HUES48 (cell line): ENCODE measurements at regions not wholly inside any gene's neighbourhood (a gene's known extent, or its start where the extent isn't known, plus 50 kb on each side); places are given as distances from the start of the nearest gene placed in this dataset.
"Not testable (repeated sequence)": the region's sequence is repeated elsewhere in the genome, so short reads cannot be mapped to it uniquely, and the experiment has no call there.

Source experiments
- H3K27ac ChIP-seq: one replicate; pipeline ENCODE4 v1.7.0; 2013; ENCODE audit warnings: low read depth, low read length, inconsistent platforms
- H3K27me3 ChIP-seq: 2 replicates; pipeline ENCODE4 v1.6.1; 2013; ENCODE audit warnings: mild to moderate bottlenecking, low read length; ENCODE audit not compliant: control insufficient read depth, insufficient read depth
- H3K36me3 ChIP-seq: 2 replicates; pipeline ENCODE4 v1.6.1; 2013; ENCODE audit warnings: low read length; ENCODE audit not compliant: control insufficient read depth, insufficient read depth
- H3K4me1 ChIP-seq: 2 replicates; pipeline ENCODE4 v1.6.1; 2013; ENCODE audit warnings: mild to moderate bottlenecking, low read length; ENCODE audit not compliant: control insufficient read depth, insufficient read depth
- H3K4me3 ChIP-seq: 2 replicates; pipeline ENCODE4 v1.5.1; 2013; ENCODE audit warnings: mild to moderate bottlenecking, low read depth, low read length
- H3K9ac ChIP-seq: 2 replicates; pipeline ENCODE4 v1.6.1; 2013; ENCODE audit warnings: mild to moderate bottlenecking, low read depth, low read length, moderate library complexity
- H3K9me3 ChIP-seq: 2 replicates; pipeline ENCODE4 v1.6.1; 2013; ENCODE audit warnings: low read length; ENCODE audit not compliant: control insufficient read depth, insufficient read depth

DNA sequence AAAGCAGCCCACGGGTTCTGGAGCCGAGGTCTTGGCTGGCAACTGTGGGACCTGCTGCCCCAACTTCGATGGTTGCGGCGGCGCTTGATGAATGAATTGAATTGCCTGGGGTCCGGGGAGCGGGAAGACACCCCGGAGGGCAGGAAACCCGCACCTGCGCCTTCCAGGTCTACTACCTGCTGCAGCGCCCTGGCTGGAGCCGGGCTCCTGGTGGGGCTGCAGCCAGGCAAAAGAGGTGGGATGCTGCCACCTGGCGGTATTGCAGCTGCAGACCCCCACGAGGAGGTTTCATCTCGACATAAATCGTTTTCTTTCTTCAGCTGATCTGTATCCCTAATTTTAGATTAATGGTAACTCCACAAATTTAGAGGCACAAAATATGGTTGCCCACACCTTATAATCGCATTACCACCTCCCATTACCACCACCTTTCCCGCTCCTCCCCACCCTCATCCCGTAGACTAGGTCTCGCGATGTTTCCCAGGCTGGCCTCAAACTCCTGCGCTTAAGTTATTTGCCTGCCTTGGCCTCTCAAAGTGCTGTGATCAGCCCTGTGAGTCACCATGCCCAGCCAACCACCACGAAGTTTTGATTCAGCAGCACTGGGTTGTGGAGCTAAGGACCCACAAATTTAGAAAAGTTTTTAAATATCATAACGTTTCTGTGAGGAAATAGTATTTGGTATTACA, 1492.4 kb upstream of the DEFB115 start:
- not testable (repeated sequence) for H3K4me1 ChIP-seq, H3K27me3 ChIP-seq, H3K27ac ChIP-seq, H3K4me3 ChIP-seq, H3K36me3 ChIP-seq, H3K9ac ChIP-seq
- peaks cover 56% of the 10 kb centered on the region for H3K9me3 ChIP-seq

DNA sequence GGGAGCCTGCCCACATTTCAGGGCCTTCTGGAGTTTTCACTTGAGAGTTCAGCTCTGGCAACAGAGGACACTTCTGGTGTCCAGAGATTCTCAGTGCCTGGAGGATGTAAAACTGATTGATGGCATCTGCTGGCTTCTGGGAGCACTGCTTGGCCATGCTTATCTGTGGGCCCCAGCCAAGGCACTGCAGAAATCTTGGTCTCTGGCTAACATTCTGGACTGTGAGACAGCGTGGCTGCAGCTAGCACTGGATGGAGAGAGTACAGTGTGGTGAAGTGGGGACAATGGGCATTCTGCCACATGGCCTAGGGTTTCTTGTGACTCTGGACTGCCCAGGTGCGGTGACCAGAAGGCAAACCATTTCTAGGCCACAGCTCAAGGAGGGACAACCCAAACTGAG, 1479.4 kb upstream of the DEFB115 start:
- H3K9ac ChIP-seq, H3K4me1 ChIP-seq, H3K27me3 ChIP-seq, H3K27ac ChIP-seq, H3K4me3 ChIP-seq, H3K36me3 ChIP-seq: not testable (repeated sequence)
- H3K9me3 ChIP-seq, result peaks cover 63% of the 10 kb centered on the region

DNA sequence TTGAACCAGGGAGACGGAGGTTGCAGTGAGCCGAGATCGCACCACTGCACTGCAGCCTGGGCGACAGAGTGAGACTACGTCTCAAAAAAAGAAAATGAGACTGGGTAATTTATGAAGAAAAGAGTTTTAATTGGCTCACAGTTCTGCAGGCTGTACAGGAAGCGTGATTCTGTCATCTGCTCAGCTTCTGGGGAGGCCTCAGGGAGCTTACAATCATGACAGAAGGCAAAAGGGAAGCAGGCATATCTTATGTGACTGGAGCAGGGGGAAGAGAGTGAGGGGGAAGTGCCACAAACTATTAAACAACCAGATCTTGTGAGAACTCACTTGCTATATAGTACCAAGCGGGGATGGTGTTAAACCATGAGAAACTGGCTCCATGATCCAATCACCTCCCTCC, 1476.2 kb upstream of the DEFB115 start:
- H3K4me1 ChIP-seq, H3K4me3 ChIP-seq, H3K27me3 ChIP-seq, H3K27ac ChIP-seq, H3K36me3 ChIP-seq, H3K9ac ChIP-seq: not testable (repeated sequence)
- peaks cover 61% of the 10 kb centered on the region for H3K9me3 ChIP-seq

DNA sequence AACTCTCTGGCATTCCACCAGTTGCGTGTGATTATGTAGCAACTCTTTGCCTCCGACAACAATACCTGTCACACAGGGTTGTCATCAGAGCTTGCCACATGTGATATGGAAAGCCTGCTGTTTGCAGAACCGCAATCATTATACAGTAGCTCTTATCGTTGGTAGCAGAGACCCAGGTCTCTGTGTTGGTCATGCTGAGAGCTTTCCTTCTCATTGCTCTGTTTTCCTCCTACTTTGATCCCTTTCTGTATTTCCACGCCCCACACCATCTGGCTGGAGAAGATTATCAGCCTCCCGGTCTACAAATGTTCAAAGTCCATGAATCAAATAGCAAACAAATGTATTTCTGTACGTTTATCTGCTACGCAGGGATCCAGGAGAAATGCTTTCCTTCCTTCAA, 1475.6 kb upstream of the DEFB115 start:
- peaks cover 66% of the 10 kb centered on the region for H3K9me3 ChIP-seq

DNA sequence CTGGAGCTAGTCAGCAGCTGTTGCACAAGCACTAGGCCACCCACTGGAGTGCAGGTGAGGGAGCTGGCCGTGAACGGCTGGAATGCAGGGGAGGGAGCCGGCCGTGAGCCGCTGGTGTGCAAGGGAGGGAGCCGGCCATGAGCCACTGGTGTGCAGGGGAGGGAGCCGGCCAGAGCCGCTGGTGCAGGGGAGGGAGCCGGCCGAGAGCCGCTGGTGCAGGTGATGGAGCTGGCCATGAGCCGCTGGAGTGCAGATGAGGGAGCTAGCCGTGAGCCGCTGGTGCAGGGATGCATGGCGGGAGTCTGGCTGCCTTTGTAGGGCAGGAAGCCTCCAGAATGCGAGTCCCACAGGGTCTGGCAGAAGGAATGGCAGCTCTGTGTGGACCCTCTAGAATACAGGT, 1470.0 kb upstream of the DEFB115 start:
- peaks cover 67% of the 10 kb centered on the region for H3K9me3 ChIP-seq
- not testable (repeated sequence) for H3K27ac ChIP-seq

More for the DNA sequence above, 1475.6 kb upstream of the DEFB115 start:
- not testable (repeated sequence) for H3K27ac ChIP-seq, H3K36me3 ChIP-seq, H3K4me1 ChIP-seq, H3K9ac ChIP-seq, H3K27me3 ChIP-seq, H3K4me3 ChIP-seq

DNA sequence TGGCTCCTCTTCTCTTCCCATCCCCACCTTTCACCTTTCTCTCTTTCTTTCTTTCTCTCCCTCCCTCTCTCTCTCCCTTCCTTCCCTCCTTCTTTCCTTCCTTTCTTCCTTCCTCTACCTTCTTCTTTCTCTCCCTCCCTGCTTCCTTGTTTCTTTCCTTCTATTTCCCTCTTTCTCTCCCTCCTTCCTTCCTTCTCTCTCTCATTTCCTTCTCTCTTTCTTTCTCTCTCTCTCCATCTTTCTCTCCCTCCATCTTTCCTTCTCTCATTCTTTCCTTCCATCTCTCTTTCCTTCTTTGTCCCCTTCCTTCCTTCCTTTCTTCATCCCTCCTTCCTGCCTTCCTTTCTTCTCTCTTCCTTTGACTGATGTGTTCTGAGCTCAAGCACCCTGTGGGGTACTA, 1467.0 kb upstream of the DEFB115 start:
- Histone ChIP-seq H3K27me3 (no peaks in the 10 kb centered on the region), H3K4me1 (no peaks in the 10 kb centered on the region), H3K4me3 (no peak overlapping the region), H3K9ac (no peak overlapping the region), H3K9me3 (peaks cover 57% of the 10 kb centered on the region), H3K27ac (no peak overlapping the region), H3K36me3 (no peaks in the 10 kb centered on the region)

More for the DNA sequence above, 1470.0 kb upstream of the DEFB115 start:
- not testable (repeated sequence) for H3K9ac ChIP-seq, H3K4me1 ChIP-seq, H3K27me3 ChIP-seq, H3K36me3 ChIP-seq, H3K4me3 ChIP-seq

DNA sequence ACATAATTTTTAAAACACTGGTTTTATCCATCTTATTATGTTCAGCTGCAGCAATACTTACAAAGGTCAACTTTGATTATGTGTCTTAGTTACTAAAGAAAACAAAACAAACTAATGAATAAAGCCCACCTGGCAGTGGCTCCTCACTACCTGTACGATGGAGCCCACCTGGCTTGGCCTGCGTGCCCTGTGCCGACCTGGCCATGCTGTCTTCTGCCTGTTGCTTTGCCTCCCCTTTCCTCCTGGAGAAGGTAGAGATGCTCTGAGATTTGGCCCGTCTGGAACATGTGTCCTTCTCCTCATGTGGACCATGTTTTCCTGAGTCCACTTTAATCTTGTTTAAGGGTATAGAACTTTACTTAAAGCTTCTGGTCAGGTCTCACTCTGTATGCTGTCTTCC, 1426.0 kb upstream of the DEFB115 start:
- peaks cover 55% of the 10 kb centered on the region for H3K9me3 ChIP-seq
- H3K4me3 ChIP-seq, H3K36me3 ChIP-seq, H3K27me3 ChIP-seq, H3K4me1 ChIP-seq, H3K9ac ChIP-seq, H3K27ac ChIP-seq: not testable (repeated sequence)

DNA sequence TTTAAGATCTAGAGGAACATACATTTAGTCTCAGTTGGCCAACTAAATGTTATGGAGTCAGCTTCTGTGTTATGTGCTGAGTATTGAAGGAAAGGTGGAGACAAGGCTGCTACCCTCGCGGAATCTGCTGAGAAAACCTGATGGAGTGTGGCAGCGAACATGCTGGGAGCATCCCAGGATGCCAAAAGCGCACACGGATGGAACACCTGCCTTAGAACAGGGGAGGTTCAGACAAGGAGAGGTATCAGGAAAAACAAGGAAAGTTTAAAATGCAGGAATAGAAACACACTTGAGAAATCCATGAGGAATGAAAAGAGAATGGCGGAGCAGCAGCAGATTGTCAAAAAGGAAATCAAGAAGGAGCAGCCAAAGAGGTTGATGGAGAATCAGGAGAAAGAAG, 1389.5 kb upstream of the DEFB115 start:
- peaks cover 75% of the 10 kb centered on the region for H3K9me3 ChIP-seq
- H3K27me3 ChIP-seq, H3K4me3 ChIP-seq, H3K27ac ChIP-seq, H3K36me3 ChIP-seq, H3K9ac ChIP-seq, H3K4me1 ChIP-seq: not testable (repeated sequence)

DNA sequence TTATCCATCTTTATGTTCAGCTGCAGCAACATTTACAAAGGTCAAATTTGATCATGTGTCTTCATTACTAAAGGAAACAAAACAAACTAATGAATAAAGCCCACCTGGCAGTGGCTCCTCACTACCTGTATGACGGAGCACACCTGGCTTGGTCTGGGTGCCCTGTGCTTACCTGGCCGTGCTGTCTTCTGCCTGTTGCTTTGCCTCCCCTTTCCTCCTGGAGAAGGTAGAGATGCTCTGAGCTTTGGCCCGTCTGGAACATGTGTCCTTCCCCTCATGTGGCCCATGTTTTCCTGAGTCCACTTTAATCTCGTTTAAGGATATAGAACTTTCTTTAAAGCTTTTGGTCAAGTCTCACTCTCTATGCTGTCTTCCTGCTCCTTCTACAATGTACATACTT, 1388.8 kb upstream of the DEFB115 start:
- H3K4me1 ChIP-seq, H3K4me3 ChIP-seq, H3K36me3 ChIP-seq, H3K27ac ChIP-seq, H3K9ac ChIP-seq, H3K27me3 ChIP-seq: not testable (repeated sequence)
- peaks cover 79% of the 10 kb centered on the region for H3K9me3 ChIP-seq

DNA sequence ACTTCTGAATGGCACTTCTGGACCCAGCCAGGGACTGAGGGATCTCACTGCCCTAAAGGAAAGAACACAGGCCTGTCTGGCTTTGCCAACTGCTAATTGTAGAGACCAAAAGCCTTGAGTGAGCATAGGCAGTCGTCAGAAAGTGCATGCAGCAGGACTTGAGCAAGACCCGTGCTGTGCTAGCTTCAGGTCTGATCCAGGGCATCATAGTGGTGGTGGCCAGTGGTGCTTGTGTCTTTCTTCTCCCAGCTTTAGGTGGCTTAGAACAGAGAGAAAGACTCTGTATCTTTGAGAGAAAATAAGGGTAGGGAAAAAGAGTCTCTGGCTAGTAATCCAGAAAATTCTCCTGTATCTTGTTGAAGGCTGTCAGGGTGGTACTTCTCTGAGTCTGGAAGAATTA, 1385.6 kb upstream of the DEFB115 start:
- not testable (repeated sequence) for H3K36me3 ChIP-seq, H3K9ac ChIP-seq, H3K27ac ChIP-seq, H3K27me3 ChIP-seq, H3K4me1 ChIP-seq, H3K4me3 ChIP-seq
- H3K9me3 ChIP-seq, result peaks cover 78% of the 10 kb centered on the region

DNA sequence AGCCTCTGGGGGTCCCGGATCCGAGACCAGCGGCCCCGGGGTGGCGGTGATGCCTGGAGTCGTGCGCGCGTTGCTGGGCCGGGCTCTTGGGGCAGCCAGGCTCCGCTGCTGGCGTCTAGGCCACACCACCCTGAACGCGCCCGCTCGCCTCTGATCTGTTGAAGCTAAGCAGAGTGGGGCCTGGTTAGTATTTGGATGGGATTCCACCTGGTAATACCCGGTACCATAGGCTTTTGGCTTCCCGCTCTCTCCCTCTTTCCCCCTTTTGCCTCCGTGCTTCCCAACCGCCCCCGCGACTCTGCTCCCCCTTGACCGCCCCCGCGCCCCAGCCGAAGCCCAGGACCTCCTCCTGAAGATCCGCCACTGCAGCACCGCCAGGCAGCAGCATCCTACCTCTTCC, 1383.5 kb upstream of the DEFB115 start:
- H3K36me3 ChIP-seq, result no peaks in the 10 kb centered on the region
- no peaks in the 10 kb centered on the region for H3K4me1 ChIP-seq
- H3K4me3 ChIP-seq, result peak overlapping the region; percentile 39; the same call in 1 of the 2 replicates
- peaks cover 79% of the 10 kb centered on the region for H3K9me3 ChIP-seq
- H3K27me3 ChIP-seq, result no peaks in the 10 kb centered on the region; the same call in 1 of the 2 replicates
- no peak overlapping the region for H3K27ac ChIP-seq
- no peak overlapping the region for H3K9ac ChIP-seq
